GM23338 (cell line): ENCODE measurements at regions not wholly inside any gene's neighbourhood (a gene's known extent, or its start where the extent isn't known, plus 50 kb on each side); places are given as distances from the start of the nearest gene placed in this dataset.

Source experiments
- CTCF ChIP-seq, 2 experiments: fragments of 200-600 bp in 1 of 2; sonication (generic) in 1 of 2; conservative IDR thresholded peaks; 2 replicates each; pipeline versions ENCODE4 v1.5.1 to v1.6.1; 2016 to 2017; ENCODE audit warnings: antibody characterized with exemption in 2 of 2, low read depth in 2 of 2, mild to moderate bottlenecking in 2 of 2, moderate library complexity in 1 of 2
- EZH2 ChIP-seq: fragments of 200-600 bp; sonication (generic); IDR thresholded peaks from one replicate; pipeline ENCODE4 v1.8.0; 2017; ENCODE audit warnings: antibody characterized with exemption, mild to moderate bottlenecking, low read depth; ENCODE audit not compliant: unreplicated experiment
- EZH2phosphoT487 ChIP-seq: fragments of 200-600 bp; sonication (generic); IDR thresholded peaks from one replicate; pipeline ENCODE4 v1.8.1; 2018; ENCODE audit warnings: antibody characterized with exemption; ENCODE audit not compliant: unreplicated experiment
- POLR2AphosphoS5 ChIP-seq: IDR thresholded peaks from 2 replicates; pipeline ENCODE4 v1.6.1; 2016; ENCODE audit warnings: antibody characterized with exemption, low read depth
- REST ChIP-seq: IDR thresholded peaks from one replicate; pipeline ENCODE4 v1.6.1; 2018; ENCODE audit warnings: antibody characterized with exemption; ENCODE audit not compliant: unreplicated experiment
- STAT1 ChIP-seq: IDR thresholded peaks from one replicate; pipeline ENCODE4 v1.6.1; 2016; ENCODE audit warnings: antibody characterized with exemption; ENCODE audit not compliant: unreplicated experiment
- TF ChIP-seq, protein P1 (sequence below): IDR thresholded peaks from 2 replicates; pipeline ENCODE4 v1.6.1; 2016; ENCODE audit warnings: antibody characterized with exemption

DNA sequence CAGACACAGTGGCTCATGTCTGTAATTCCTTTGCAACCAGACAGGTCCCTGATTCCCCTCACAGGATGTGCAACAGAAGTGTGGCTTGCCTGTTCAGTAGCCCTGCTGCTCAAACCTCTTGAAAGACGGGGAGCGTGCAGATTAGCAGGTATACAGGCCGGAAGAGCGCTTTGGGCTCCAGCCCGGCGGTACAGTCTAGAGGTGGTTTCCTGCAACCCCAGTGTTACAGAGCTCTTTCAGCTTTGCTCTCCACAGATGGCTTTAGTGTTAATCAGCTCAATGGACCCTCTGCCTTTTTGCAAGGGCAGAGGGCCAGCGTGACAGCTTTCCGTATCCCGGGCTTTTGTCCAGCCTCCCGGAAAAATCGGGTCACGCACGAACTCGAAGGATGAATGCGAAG, 67.2 kb upstream of the TNFRSF21 start:
- TF ChIP-seq REST: no peak
- TF ChIP-seq CTCF (conservative IDR thresholded peaks at IDR 0.05; ENCODE audit: low read depth in 2 of 2): no peak
- TF ChIP-seq, protein P1, sequence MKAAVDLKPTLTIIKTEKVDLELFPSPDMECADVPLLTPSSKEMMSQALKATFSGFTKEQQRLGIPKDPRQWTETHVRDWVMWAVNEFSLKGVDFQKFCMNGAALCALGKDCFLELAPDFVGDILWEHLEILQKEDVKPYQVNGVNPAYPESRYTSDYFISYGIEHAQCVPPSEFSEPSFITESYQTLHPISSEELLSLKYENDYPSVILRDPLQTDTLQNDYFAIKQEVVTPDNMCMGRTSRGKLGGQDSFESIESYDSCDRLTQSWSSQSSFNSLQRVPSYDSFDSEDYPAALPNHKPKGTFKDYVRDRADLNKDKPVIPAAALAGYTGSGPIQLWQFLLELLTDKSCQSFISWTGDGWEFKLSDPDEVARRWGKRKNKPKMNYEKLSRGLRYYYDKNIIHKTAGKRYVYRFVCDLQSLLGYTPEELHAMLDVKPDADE: no peak
- no peak for TF ChIP-seq POLR2AphosphoS5
- TF ChIP-seq EZH2: no peak
- TF ChIP-seq EZH2phosphoT487: no peak
- no peak for TF ChIP-seq STAT1
